ENCODE measurements at regions not wholly inside any gene's neighbourhood (a gene's known extent, or its start where the extent isn't known, plus 50 kb on each side); places are given as distances from the start of the nearest gene placed in this dataset.

- TF ChIP-seq CTCF (conservative IDR thresholded peaks at IDR 0.05) (no peak), ZFX (IDR thresholded peaks at IDR 0.05) (no peak)
These were observed 205.9 kb upstream of the KCNG1 start for GRCh38 chr20:51228763-51229162.

Data from C4-2B (cell line).